Keratinocyte (primary cell): ENCODE measurements at regions not wholly inside any gene's neighbourhood (a gene's known extent, or its start where the extent isn't known, plus 50 kb on each side); places are given as distances from the start of the nearest gene placed in this dataset.

Experiments used
- DNase-seq: peaks from one replicate; pipeline ENCODE4 v3.0.0-alpha.2; 2011; ENCODE audit warnings: low read depth, missing footprints, low spot score
- FAIRE-seq: peaks from 2 replicates; lab custom pipeline; 2011; peaks lifted over from hg19 to GRCh38; lab: Jason Lieb, UNC
- H2AFZ ChIP-seq: 2 replicates; pipeline ENCODE4 v1.6.0; 2012; ENCODE audit warnings: low read length, control low read depth, inconsistent platforms; ENCODE audit not compliant: control insufficient read depth
- H3K27ac ChIP-seq: 2 replicates; pipeline ENCODE4 v1.5.1; 2011; ENCODE audit warnings: low read length; ENCODE audit not compliant: control insufficient read depth, insufficient read depth
- H3K27me3 ChIP-seq: 3 replicates; pipeline ENCODE4 v1.6.0; 2011; ENCODE audit warnings: low read length; ENCODE audit not compliant: control insufficient read depth, insufficient read depth; ENCODE audit errors: extremely low read depth
- H3K36me3 ChIP-seq, 2 experiments: 2 replicates in 1 of 2; 3 replicates in 1 of 2; pipeline ENCODE4 v1.5.1; 2011; ENCODE audit warnings: low read length in 2 of 2, mild to moderate bottlenecking in 1 of 2; ENCODE audit not compliant: control insufficient read depth in 2 of 2, insufficient read depth in 2 of 2; ENCODE audit errors: extremely low read depth in 1 of 2
- H3K4me1 ChIP-seq: 3 replicates; pipeline ENCODE4 v1.5.1; 2011; ENCODE audit warnings: low read length; ENCODE audit not compliant: control insufficient read depth, insufficient read depth; ENCODE audit errors: extremely low read depth
- H3K4me2 ChIP-seq: 3 replicates; pipeline ENCODE4 v1.6.0; 2011; ENCODE audit warnings: low read depth, low read length; ENCODE audit not compliant: control insufficient read depth, insufficient read depth; ENCODE audit errors: extremely low read depth
- H3K4me3 ChIP-seq, 3 experiments: fragments of 200-600 bp in 1 of 3; sonication (generic) in 1 of 3; 2 replicates in 2 of 3; 3 replicates in 1 of 3; pipeline ENCODE4 v1.5.1; 2011 to 2016; ENCODE audit warnings: low read length in 3 of 3, mild to moderate bottlenecking in 3 of 3, control low read depth in 2 of 3, inconsistent platforms in 1 of 3, low read depth in 1 of 3, mixed read lengths in 1 of 3, mixed run types in 1 of 3, moderate library complexity in 1 of 3; ENCODE audit not compliant: control insufficient read depth in 2 of 3, insufficient read depth in 2 of 3; ENCODE audit errors: extremely low read depth in 1 of 3
- H3K79me2 ChIP-seq: 2 replicates; pipeline ENCODE4 v1.6.0; 2012; ENCODE audit warnings: low read length; ENCODE audit not compliant: control insufficient read depth, insufficient read depth
- H3K9ac ChIP-seq: 3 replicates; pipeline ENCODE4 v1.6.0; 2011; ENCODE audit warnings: low read length; ENCODE audit not compliant: control insufficient read depth, insufficient read depth; ENCODE audit errors: extremely low read depth
- H3K9me1 ChIP-seq: 3 replicates; pipeline ENCODE4 v1.6.0; 2011; ENCODE audit warnings: low read length; ENCODE audit not compliant: control insufficient read depth, insufficient read depth; ENCODE audit errors: extremely low read depth
- H3K9me3 ChIP-seq: 2 replicates; pipeline ENCODE4 v1.5.1; 2012; ENCODE audit warnings: low read depth, low read length; ENCODE audit not compliant: control insufficient read depth
- H4K20me1 ChIP-seq: 3 replicates; pipeline ENCODE4 v1.6.0; 2011; ENCODE audit warnings: low read length; ENCODE audit not compliant: control insufficient read depth, insufficient read depth; ENCODE audit errors: extremely low read depth
- CTCF ChIP-seq, 3 experiments: IDR thresholded peaks in 1 of 3; conservative IDR thresholded peaks in 1 of 3; optimal IDR thresholded peaks in 1 of 3; 2 replicates in 2 of 3; 3 replicates in 1 of 3; pipeline versions ENCODE3 to v1.5.1; 2011; ENCODE audit warnings: low read length in 3 of 3, mild to moderate bottlenecking in 3 of 3, moderate library complexity in 2 of 3, control low read depth in 1 of 3, inconsistent platforms in 1 of 3; ENCODE audit not compliant: insufficient read depth in 2 of 3; ENCODE audit errors: extremely low read depth in 1 of 3
- EZH2 ChIP-seq: IDR thresholded peaks from one replicate; pipeline ENCODE4 v1.6.1; 2012; ENCODE audit warnings: inconsistent platforms, mild to moderate bottlenecking, low read length, moderate library complexity
- dilution Hi-C: fragments of 300-500 bp; cut with MboI; formaldehyde crosslinking; loops from one replicate; pipeline ENCODE4 v1.7.0; 2020; ENCODE audit warnings: low sequenced_read_pairs; ENCODE audit not compliant: extremely low pct_ligation_motif_present

- no peak for TF ChIP-seq EZH2
- no peak for TF ChIP-seq CTCF (optimal IDR thresholded peaks at IDR 0.05 in 1 of 3, IDR thresholded peaks at IDR 0.05 in 1 of 3, conservative IDR thresholded peaks at IDR 0.05 in 1 of 3; ENCODE audit: extremely low read depth in 1 of 3, insufficient read depth in 2 of 3, low read length in 3 of 3)
- dilution Hi-C loops, result no loop called here
- Histone ChIP-seq H3K9ac (no peak overlapping the region), H4K20me1 (no peaks in the 10 kb centered on the region), H3K79me2 (no peaks in the 10 kb centered on the region), H3K27ac (no peak overlapping the region), H3K4me3 (no peak overlapping the region), H3K4me2 (no peak overlapping the region), H3K9me1 (no peaks in the 10 kb centered on the region), H3K36me3 (no peaks in the 10 kb centered on the region), H3K9me3 (no peaks in the 10 kb centered on the region), H3K27me3 (no peaks in the 10 kb centered on the region), H2AFZ (no peak overlapping the region), H3K4me1 (peaks cover 11% of the 10 kb centered on the region)
- DNase-seq (no peak), FAIRE-seq (no peak)
Observed at GRCh38 chr9:135017899-135018298, 69.6 kb upstream of the OLFM1 start.

GRCh38 chr9:135018306-135018915, 69.1 kb upstream of the OLFM1 start:
- dilution Hi-C loops, result no loop called here
- no peak for FAIRE-seq
- H3K36me3 ChIP-seq, result no peaks in the 10 kb centered on the region
- no peaks in the 10 kb centered on the region for H3K9me1 ChIP-seq
- TF ChIP-seq CTCF (optimal IDR thresholded peaks at IDR 0.05 in 1 of 3, IDR thresholded peaks at IDR 0.05 in 1 of 3, conservative IDR thresholded peaks at IDR 0.05 in 1 of 3; ENCODE audit: extremely low read depth in 1 of 3, insufficient read depth in 2 of 3, low read length in 3 of 3) (no peak), EZH2 (no peak)
- peaks cover 15% of the 10 kb centered on the region for H3K4me1 ChIP-seq
- H3K9ac ChIP-seq, result no peak overlapping the region
- H3K4me3 ChIP-seq, result no peak overlapping the region
- H3K79me2 ChIP-seq, result no peaks in the 10 kb centered on the region
- H3K27me3 ChIP-seq, result no peaks in the 10 kb centered on the region
- H4K20me1 ChIP-seq, result no peaks in the 10 kb centered on the region
- no peak overlapping the region for H2AFZ ChIP-seq
- DNase-seq, result no peak
- no peak overlapping the region for H3K27ac ChIP-seq
- H3K9me3 ChIP-seq, result no peaks in the 10 kb centered on the region
- no peak overlapping the region for H3K4me2 ChIP-seq
